ENCODE measurements at regions not wholly inside any gene's neighbourhood (a gene's known extent, or its start where the extent isn't known, plus 50 kb on each side); places are given as distances from the start of the nearest gene placed in this dataset.

GRCh38 chr2:39914949-39915348, 135.9 kb upstream of the THUMPD2 start:
- TF ChIP-seq CTCF (conservative IDR thresholded peaks at IDR 0.05) (no peak), EZH2 (IDR thresholded peaks at IDR 0.05; ENCODE audit: low read depth) (no peak)
